SK-N-SH (cell line): ENCODE measurements at regions not wholly inside any gene's neighbourhood (a gene's known extent, or its start where the extent isn't known, plus 50 kb on each side); places are given as distances from the start of the nearest gene placed in this dataset.

ENCODE experiments used
- CTCF ChIA-PET: fragments of 300-600, 350-600 bp; formaldehyde crosslinking; extraction: SDS; loops from one replicate; lab custom pipeline; 2021; lab: Yijun Ruan, JAX
- POLR2A ChIA-PET: fragments of 350-600 bp; sonication (Branson Sonifier 250); formaldehyde crosslinking; extraction: SDS; loops from one replicate; lab custom pipeline; 2020; ENCODE audit warnings: antibody characterized with exemption, inconsistent platforms; lab: Yijun Ruan, JAX
- DNase-seq: peaks from one replicate; pipeline ENCODE4 v3.0.0; 2012
- H2AFZ ChIP-seq: fragments of 200-600 bp; sonication (generic); 2 replicates; pipeline ENCODE4 v1.8.1; 2016; ENCODE audit warnings: antibody characterized with exemption, mild to moderate bottlenecking, low read depth
- H3F3A ChIP-seq: fragments of 200-600 bp; sonication (generic); replicated peaks from 2 replicates; pipeline ENCODE3; 2016; ENCODE audit warnings: antibody characterized with exemption, mild to moderate bottlenecking; ENCODE audit not compliant: insufficient read depth
- H3K27ac ChIP-seq, 2 experiments: fragments of 200-500 bp in 1 of 2; fragments of 200-600 bp in 1 of 2; sonication (Bioruptor generic) in 1 of 2; sonication (generic), shearing (Covaris generic) in 1 of 2; 2 replicates each; pipeline versions ENCODE4 v1.5.1 to v1.6.1; 2014 to 2016; ENCODE audit warnings: low read depth in 2 of 2, inconsistent platforms in 1 of 2, low read length in 1 of 2, mild to moderate bottlenecking in 1 of 2, mixed read lengths in 1 of 2
- H3K27me3 ChIP-seq: fragments of 200-600 bp; sonication (generic), shearing (Covaris generic); 2 replicates; pipeline ENCODE4 v1.6.1; 2016; ENCODE audit warnings: mixed run types; ENCODE audit not compliant: insufficient read depth
- H3K36me3 ChIP-seq, 2 experiments: fragments of 200-500 bp in 1 of 2; fragments of 200-600 bp in 1 of 2; sonication (Bioruptor generic) in 1 of 2; sonication (generic) in 1 of 2; replicated peaks in 1 of 2; 2 replicates each; pipeline versions ENCODE3 to v1.5.1; 2014 to 2016; ENCODE audit warnings: low read length in 1 of 2, mild to moderate bottlenecking in 1 of 2; ENCODE audit not compliant: insufficient read depth in 2 of 2, control insufficient read depth in 1 of 2
- H3K4me1 ChIP-seq, 2 experiments: fragments of 200-500 bp in 1 of 2; fragments of 200-600 bp in 1 of 2; sonication (Bioruptor generic) in 1 of 2; sonication (generic), shearing (Covaris generic) in 1 of 2; 2 replicates each; pipeline versions ENCODE4 v1.5.1 to v1.6.1; 2014 to 2016; ENCODE audit warnings: low read depth in 1 of 2, low read length in 1 of 2, mixed run types in 1 of 2; ENCODE audit not compliant: insufficient read depth in 2 of 2, control insufficient read depth in 1 of 2
- H3K4me2 ChIP-seq: fragments of 200-600 bp; sonication (generic), shearing (Covaris generic); 2 replicates; pipeline ENCODE4 v1.6.1; 2017; ENCODE audit warnings: mixed run types
- H3K4me3 ChIP-seq, 2 experiments: fragments of 200-500 bp in 1 of 2; fragments of 200-600 bp in 1 of 2; sonication (Bioruptor generic) in 1 of 2; sonication (generic), shearing (Covaris generic) in 1 of 2; 2 replicates each; pipeline versions ENCODE4 v1.5.1 to v1.8.1; 2014 to 2016; ENCODE audit warnings: low read depth in 2 of 2, inconsistent platforms in 1 of 2, low read length in 1 of 2, mild to moderate bottlenecking in 1 of 2, mixed read lengths in 1 of 2, moderate library complexity in 1 of 2
- H3K79me2 ChIP-seq: fragments of 200-600 bp; sonication (generic); 2 replicates; pipeline ENCODE4 v1.8.1; 2017; ENCODE audit warnings: mild to moderate bottlenecking; ENCODE audit not compliant: insufficient read depth
- H3K9ac ChIP-seq: fragments of 200-600 bp; sonication (generic); 2 replicates; pipeline ENCODE4 v1.6.1; 2017; ENCODE audit warnings: mixed run types
- H3K9me2 ChIP-seq: fragments of 200-600 bp; sonication (generic); 2 replicates; pipeline ENCODE4 v1.6.1; 2017; ENCODE audit warnings: mixed run types
- H3K9me3 ChIP-seq: fragments of 200-600 bp; sonication (generic); 2 replicates; pipeline ENCODE4 v1.6.1; 2017; ENCODE audit warnings: mixed run types, mild to moderate bottlenecking, moderate library complexity
- H4K20me1 ChIP-seq: fragments of 200-600 bp; sonication (generic); 2 replicates; pipeline ENCODE4 v1.6.1; 2017; ENCODE audit warnings: mild to moderate bottlenecking, mixed run types; ENCODE audit not compliant: insufficient read depth
- CHD2 ChIP-seq: fragments of 150-350 bp; IDR thresholded peaks from 2 replicates; pipeline ENCODE4 v1.6.1; 2018; ENCODE audit warnings: low read length; ENCODE audit not compliant: partially characterized antibody
- ELF1 ChIP-seq: IDR thresholded peaks from 2 replicates; pipeline ENCODE4 v1.4.0; 2012
- EP300 ChIP-seq, 2 experiments: IDR thresholded peaks; 2 replicates each; pipeline versions ENCODE4 v1.4.0 to v1.6.1; 2012; ENCODE audit warnings: borderline replicate concordance in 1 of 2, low read depth in 1 of 2, low read length in 1 of 2
- EZH2phosphoT487 ChIP-seq: fragments of 200-600 bp; sonication (generic); IDR thresholded peaks from 2 replicates; pipeline ENCODE4 v1.6.1; 2017; ENCODE audit warnings: low read depth, mixed run types, mild to moderate bottlenecking, antibody characterized with exemption, moderate library complexity, borderline replicate concordance
- FOXJ3 ChIP-seq: sonication (generic); formaldehyde crosslinking; IDR thresholded peaks from 2 replicates; pipeline ENCODE4 v1.5.1; 2020; ENCODE audit warnings: mild to moderate bottlenecking, missing genetic modification reagents
- FOXM1 ChIP-seq: IDR thresholded peaks from 2 replicates; pipeline ENCODE4 v1.4.0; 2012; ENCODE audit warnings: low read depth, mild to moderate bottlenecking
- GATA2 ChIP-seq: sonication (generic); formaldehyde crosslinking; IDR thresholded peaks from 2 replicates; pipeline ENCODE4 v1.5.0; 2020; ENCODE audit warnings: mild to moderate bottlenecking, missing genetic modification reagents
- JUND ChIP-seq: IDR thresholded peaks from 2 replicates; pipeline ENCODE4 v1.4.0; 2012
- MEF2A ChIP-seq: IDR thresholded peaks from 2 replicates; pipeline ENCODE4 v1.4.0; 2012; ENCODE audit warnings: low read depth, borderline replicate concordance
- MXI1 ChIP-seq: IDR thresholded peaks from 2 replicates; pipeline ENCODE4 v1.6.1; 2012; ENCODE audit warnings: mild to moderate bottlenecking, low read depth, low read length, improper control_type of control experiment
- NRF1 ChIP-seq: IDR thresholded peaks from 2 replicates; pipeline ENCODE4 v1.6.1; 2012; ENCODE audit warnings: low read depth, mild to moderate bottlenecking, low read length
- POLR2AphosphoS5 ChIP-seq: IDR thresholded peaks from 2 replicates; pipeline ENCODE4 v1.6.1; 2012; ENCODE audit warnings: low read depth, low read length
- RCOR1 ChIP-seq: fragments of 150-350 bp; IDR thresholded peaks from 2 replicates; pipeline ENCODE4 v1.6.1; 2017; ENCODE audit warnings: antibody characterized with exemption, low read length
- RXRA ChIP-seq: IDR thresholded peaks from 2 replicates; pipeline ENCODE4 v1.4.0; 2012; ENCODE audit warnings: low read depth, mild to moderate bottlenecking, borderline replicate concordance
- SIN3A ChIP-seq: IDR thresholded peaks from 2 replicates; pipeline ENCODE4 v1.6.1; 2012; ENCODE audit warnings: low read depth, mild to moderate bottlenecking, low read length, moderate library complexity, borderline replicate concordance
- SMC3 ChIP-seq: IDR thresholded peaks from 2 replicates; pipeline ENCODE4 v1.6.1; 2012; ENCODE audit warnings: low read depth, low read length, improper control_type of control experiment
- TCF12 ChIP-seq: IDR thresholded peaks from 2 replicates; pipeline ENCODE4 v1.4.0; 2012
- TEAD4 ChIP-seq: IDR thresholded peaks from 2 replicates; pipeline ENCODE4 v1.4.0; 2012; ENCODE audit warnings: mild to moderate bottlenecking, borderline replicate concordance; ENCODE audit not compliant: insufficient read depth
- USF1 ChIP-seq: IDR thresholded peaks from 2 replicates; pipeline ENCODE4 v1.4.0; 2012; ENCODE audit warnings: low read depth, borderline replicate concordance
- YY1 ChIP-seq: IDR thresholded peaks from 2 replicates; pipeline ENCODE4 v1.4.0; 2012; ENCODE audit warnings: low read depth, mild to moderate bottlenecking
- WGBS: methylation state at CpG from one replicate; pipeline ENCODE4 v1.1.6; 2017; ENCODE audit warnings: low lambda C conversion rate; 5-methylcytosine and 5-hydroxymethylcytosine counted together
- TF ChIP-seq, protein P1 (sequence below): IDR thresholded peaks from 2 replicates; pipeline ENCODE4 v1.4.0; 2012; ENCODE audit warnings: low read depth
- TF ChIP-seq, protein P2 (sequence below): fragments of 200-600 bp; sonication (generic); IDR thresholded peaks from 2 replicates; pipeline ENCODE4 v1.6.1; 2017; ENCODE audit warnings: antibody characterized with exemption, mild to moderate bottlenecking, moderate library complexity

DNA sequence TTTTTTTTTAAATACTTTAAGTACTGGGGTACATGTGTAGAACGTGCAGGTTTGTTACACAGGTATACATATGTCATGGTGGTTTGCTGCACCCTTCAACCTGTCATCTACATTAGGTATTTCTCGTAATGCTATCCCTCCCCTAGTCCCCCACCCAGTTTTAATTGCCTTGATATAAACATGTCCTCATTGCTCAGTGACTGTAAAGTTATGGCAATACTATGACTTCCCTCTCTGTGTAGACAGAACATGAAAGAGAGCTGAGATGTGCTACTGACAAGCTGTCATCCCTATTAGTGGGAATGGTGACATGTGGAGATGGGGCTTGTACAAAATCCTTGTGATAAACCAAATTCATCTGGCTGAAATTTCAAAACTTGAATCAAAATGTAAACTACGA, 449.7 kb upstream of the TRIB2 start:
- Histone ChIP-seq H3K4me2 (no peak overlapping the region), H3K79me2 (no peaks in the 10 kb centered on the region), H3K27ac (no peak overlapping the region), H3K9me3 (no peaks in the 10 kb centered on the region), H3K4me1 (peaks cover 9 to 17% of the 10 kb centered on the region in 2 experiments; a peak in 3 of 4 replicates), H3K9ac (no peak overlapping the region), H3K27me3 (no peaks in the 10 kb centered on the region), H3K36me3 (no peaks in the 10 kb centered on the region), H3K9me2 (no peaks in the 10 kb centered on the region), H3F3A (no peaks in the 10 kb centered on the region), H3K4me3 (no peak overlapping the region), H2AFZ (no peak overlapping the region), H4K20me1 (no peaks in the 10 kb centered on the region)
- ChIA-PET CTCF (no interaction called here), POLR2A (no interaction called here)
- WGBS = 79% methylated on average over 3 of the region's 3 CpGs
- TF ChIP-seq EZH2phosphoT487 (no peak), SIN3A (no peak), TCF12 (no peak), JUND (no peak), TEAD4 (no peak), SMC3 (no peak), FOXM1 (no peak)
- TF ChIP-seq, protein P1, sequence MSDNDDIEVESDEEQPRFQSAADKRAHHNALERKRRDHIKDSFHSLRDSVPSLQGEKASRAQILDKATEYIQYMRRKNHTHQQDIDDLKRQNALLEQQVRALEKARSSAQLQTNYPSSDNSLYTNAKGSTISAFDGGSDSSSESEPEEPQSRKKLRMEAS = no peak
- TF ChIP-seq, protein P2, sequence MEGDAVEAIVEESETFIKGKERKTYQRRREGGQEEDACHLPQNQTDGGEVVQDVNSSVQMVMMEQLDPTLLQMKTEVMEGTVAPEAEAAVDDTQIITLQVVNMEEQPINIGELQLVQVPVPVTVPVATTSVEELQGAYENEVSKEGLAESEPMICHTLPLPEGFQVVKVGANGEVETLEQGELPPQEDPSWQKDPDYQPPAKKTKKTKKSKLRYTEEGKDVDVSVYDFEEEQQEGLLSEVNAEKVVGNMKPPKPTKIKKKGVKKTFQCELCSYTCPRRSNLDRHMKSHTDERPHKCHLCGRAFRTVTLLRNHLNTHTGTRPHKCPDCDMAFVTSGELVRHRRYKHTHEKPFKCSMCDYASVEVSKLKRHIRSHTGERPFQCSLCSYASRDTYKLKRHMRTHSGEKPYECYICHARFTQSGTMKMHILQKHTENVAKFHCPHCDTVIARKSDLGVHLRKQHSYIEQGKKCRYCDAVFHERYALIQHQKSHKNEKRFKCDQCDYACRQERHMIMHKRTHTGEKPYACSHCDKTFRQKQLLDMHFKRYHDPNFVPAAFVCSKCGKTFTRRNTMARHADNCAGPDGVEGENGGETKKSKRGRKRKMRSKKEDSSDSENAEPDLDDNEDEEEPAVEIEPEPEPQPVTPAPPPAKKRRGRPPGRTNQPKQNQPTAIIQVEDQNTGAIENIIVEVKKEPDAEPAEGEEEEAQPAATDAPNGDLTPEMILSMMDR = no peak
- no peak for DNase-seq

GRCh38 chr2:12269041-12269972, 447.4 kb upstream of the TRIB2 start:
- 42% methylated on average over 7 of the region's 7 CpGs for WGBS
- H3K4me1 ChIP-seq = peaks cover 0 to 14% of the 10 kb centered on the region in 2 experiments; a peak in 2 of 4 replicates
- peak; percentile 67 for TF ChIP-seq CHD2
- TF ChIP-seq USF1 = no peak
- peak in 1 of 2 experiments; percentile 83; a peak in 2 of 4 replicates for TF ChIP-seq EP300 (IDR thresholded peaks at IDR 0.05; ENCODE audit: borderline replicate concordance in 1 of 2, low read depth in 1 of 2, low read length in 1 of 2)
- TF ChIP-seq NRF1 = no peak
- peak; percentile 67 for TF ChIP-seq GATA2 (CRISPR knock-in tag)
- TF ChIP-seq TCF12 = peak; percentile 50
- peak; percentile 72; the same call in 1 of the 2 replicates for TF ChIP-seq TEAD4
- peak; percentile 76; the same call in 1 of the 2 replicates for TF ChIP-seq FOXJ3 (CRISPR knock-in tag)
- no peak for TF ChIP-seq ELF1
- no peak; the same call in 1 of the 2 replicates for TF ChIP-seq MXI1
- TF ChIP-seq YY1 = no peak
- TF ChIP-seq, protein P2 = no peak
- TF ChIP-seq RCOR1 = peak; percentile 97
- TF ChIP-seq MEF2A = no peak
- no peak for TF ChIP-seq RXRA
- TF ChIP-seq POLR2AphosphoS5 = peak; percentile 24; the same call in 1 of the 2 replicates
- no peak for TF ChIP-seq FOXM1
- TF ChIP-seq, all 33 proteins: peak for 8
- POLR2A ChIA-PET = no interaction called here
- Histone ChIP-seq H3K9me3 (no peaks in the 10 kb centered on the region), H3K9me2 (no peaks in the 10 kb centered on the region), H3K9ac (no peak overlapping the region), H3K36me3 (no peaks in the 10 kb centered on the region), H3K79me2 (no peaks in the 10 kb centered on the region), H3K4me2 (no peak overlapping the region), H4K20me1 (no peaks in the 10 kb centered on the region), H3F3A (no peaks in the 10 kb centered on the region), H3K27ac (peak overlapping the region in 1 of 2 experiments; percentile 62; a peak in 2 of 4 replicates), H2AFZ (no peak overlapping the region), H3K4me3 (no peak overlapping the region), H3K27me3 (no peaks in the 10 kb centered on the region)
- CTCF ChIA-PET = no interaction called here
- peak; percentile 43 for DNase-seq
